ENCODE measurements at regions not wholly inside any gene's neighbourhood (a gene's known extent, or its start where the extent isn't known, plus 50 kb on each side); places are given as distances from the start of the nearest gene placed in this dataset.

DNA sequence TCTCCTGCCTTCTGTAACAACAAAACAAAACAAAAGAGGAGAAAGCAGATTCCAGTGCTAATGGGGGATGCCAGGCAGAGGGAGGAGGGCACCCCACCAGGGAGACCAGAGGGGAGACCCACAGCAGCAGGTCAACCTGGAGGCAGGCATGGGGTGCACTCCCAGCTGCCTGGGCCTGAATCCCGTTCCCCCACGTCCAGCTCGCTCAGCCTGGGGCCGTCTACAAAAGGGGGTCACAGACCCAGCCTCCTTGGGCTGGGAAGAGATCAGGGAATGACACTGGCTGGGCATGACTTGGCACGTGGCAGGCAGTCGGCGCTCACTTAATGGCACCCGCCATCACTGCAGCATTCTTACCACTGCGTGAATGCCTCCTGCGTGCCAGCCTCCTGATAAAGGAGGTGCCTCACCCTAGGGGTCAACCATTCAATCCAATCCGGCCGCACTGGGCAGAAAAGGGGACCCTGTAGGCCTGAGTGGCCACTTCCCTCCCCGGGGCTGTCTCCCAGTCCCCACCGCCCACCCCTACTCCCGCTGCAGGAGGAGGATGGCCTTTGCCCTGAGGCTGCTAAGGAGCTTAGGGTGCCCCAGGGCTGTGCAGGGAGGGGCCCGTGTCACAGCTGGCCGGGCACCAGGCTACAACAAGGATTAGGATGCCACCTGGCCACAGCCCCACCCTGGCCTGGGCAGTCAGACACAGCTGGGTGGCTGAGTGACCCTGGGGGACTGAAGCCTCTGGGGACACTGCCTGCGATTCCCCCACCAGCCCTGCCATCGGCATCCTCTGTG is 87.5 kb downstream of the NCOR2 start:
- TF ChIP-seq, protein P1, sequence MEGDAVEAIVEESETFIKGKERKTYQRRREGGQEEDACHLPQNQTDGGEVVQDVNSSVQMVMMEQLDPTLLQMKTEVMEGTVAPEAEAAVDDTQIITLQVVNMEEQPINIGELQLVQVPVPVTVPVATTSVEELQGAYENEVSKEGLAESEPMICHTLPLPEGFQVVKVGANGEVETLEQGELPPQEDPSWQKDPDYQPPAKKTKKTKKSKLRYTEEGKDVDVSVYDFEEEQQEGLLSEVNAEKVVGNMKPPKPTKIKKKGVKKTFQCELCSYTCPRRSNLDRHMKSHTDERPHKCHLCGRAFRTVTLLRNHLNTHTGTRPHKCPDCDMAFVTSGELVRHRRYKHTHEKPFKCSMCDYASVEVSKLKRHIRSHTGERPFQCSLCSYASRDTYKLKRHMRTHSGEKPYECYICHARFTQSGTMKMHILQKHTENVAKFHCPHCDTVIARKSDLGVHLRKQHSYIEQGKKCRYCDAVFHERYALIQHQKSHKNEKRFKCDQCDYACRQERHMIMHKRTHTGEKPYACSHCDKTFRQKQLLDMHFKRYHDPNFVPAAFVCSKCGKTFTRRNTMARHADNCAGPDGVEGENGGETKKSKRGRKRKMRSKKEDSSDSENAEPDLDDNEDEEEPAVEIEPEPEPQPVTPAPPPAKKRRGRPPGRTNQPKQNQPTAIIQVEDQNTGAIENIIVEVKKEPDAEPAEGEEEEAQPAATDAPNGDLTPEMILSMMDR (conservative IDR thresholded peaks at IDR 0.05) = no peak
- TF ChIP-seq ZFX (IDR thresholded peaks at IDR 0.05) = no peak

Data from C4-2B (cell line).